ENCODE measurements at regions not wholly inside any gene's neighbourhood (a gene's known extent, or its start where the extent isn't known, plus 50 kb on each side); places are given as distances from the start of the nearest gene placed in this dataset.

- no peak for TF ChIP-seq CTCF (IDR thresholded peaks at IDR 0.05)
- TF ChIP-seq POLR2A (IDR thresholded peaks at IDR 0.05), result no peak
These were observed 52.4 kb upstream of the UPP2 start for GRCh38 chr2:158049129-158049855.
